22Rv1 (cell line): ENCODE measurements at regions not wholly inside any gene's neighbourhood (a gene's known extent, or its start where the extent isn't known, plus 50 kb on each side); places are given as distances from the start of the nearest gene placed in this dataset.

Source experiments
- CTCF ChIP-seq: fragments of 450-650 bp; IDR thresholded peaks from 2 replicates; pipeline ENCODE4 v1.5.1; 2017; ENCODE audit warnings: mild to moderate bottlenecking
- ZFX ChIP-seq: fragments of 450-650 bp; IDR thresholded peaks from 2 replicates; pipeline ENCODE4 v1.6.1; 2017; ENCODE audit warnings: antibody characterized with exemption, borderline replicate concordance

DNA sequence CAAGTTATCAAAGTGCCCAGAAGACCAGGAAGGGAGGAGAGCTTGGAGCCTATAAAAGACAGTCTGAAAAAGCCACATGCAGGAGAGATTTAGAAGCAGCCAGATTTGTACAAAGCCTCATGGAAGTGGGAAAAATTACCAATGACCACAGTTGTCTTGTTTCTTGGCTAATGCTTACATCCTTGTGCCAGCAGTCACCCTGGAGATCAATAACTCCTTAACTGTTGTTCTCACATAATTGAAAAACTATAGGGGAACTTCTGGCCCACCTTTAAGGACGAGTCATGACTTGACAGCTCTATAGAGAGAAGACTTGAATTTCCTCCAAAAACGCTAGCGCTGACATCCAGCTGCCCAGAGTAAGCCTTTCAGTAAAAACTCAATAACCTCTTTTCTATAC lies 313.1 kb downstream of the GALC start:
- TF ChIP-seq CTCF (no peak), ZFX (no peak)
